ENCODE measurements at regions not wholly inside any gene's neighbourhood (a gene's known extent, or its start where the extent isn't known, plus 50 kb on each side); places are given as distances from the start of the nearest gene placed in this dataset.

DNA sequence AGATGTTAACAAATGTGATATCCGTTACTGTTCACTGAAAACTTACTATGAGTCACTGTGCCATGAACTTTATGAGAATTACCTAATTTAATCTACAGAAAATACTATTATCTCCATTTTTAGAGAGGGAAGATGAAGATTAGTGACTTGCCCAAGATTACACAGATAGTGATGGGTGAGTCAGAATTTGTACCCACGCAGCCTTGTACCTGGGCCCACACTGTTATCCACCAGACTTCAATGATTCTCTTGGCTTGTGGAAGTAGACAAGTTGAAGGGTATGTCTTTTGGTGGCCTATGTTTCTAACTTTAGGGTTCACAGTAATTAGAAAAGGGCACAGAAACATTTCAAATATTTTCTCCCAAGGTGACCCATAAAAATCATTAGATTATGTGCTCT lies 472.5 kb upstream of the NR3C2 start:
- TF ChIP-seq, protein P1, sequence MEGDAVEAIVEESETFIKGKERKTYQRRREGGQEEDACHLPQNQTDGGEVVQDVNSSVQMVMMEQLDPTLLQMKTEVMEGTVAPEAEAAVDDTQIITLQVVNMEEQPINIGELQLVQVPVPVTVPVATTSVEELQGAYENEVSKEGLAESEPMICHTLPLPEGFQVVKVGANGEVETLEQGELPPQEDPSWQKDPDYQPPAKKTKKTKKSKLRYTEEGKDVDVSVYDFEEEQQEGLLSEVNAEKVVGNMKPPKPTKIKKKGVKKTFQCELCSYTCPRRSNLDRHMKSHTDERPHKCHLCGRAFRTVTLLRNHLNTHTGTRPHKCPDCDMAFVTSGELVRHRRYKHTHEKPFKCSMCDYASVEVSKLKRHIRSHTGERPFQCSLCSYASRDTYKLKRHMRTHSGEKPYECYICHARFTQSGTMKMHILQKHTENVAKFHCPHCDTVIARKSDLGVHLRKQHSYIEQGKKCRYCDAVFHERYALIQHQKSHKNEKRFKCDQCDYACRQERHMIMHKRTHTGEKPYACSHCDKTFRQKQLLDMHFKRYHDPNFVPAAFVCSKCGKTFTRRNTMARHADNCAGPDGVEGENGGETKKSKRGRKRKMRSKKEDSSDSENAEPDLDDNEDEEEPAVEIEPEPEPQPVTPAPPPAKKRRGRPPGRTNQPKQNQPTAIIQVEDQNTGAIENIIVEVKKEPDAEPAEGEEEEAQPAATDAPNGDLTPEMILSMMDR (IDR thresholded peaks at IDR 0.05 in 4 of 5, conservative IDR thresholded peaks at IDR 0.05 in 1 of 5) = no peak
- TF ChIP-seq POLR2A (IDR thresholded peaks at IDR 0.05) = no peak

Data from gastrocnemius medialis (tissue), 4 donors.